Mesendoderm (in vitro differentiated cells): ENCODE measurements at regions not wholly inside any gene's neighbourhood (a gene's known extent, or its start where the extent isn't known, plus 50 kb on each side); places are given as distances from the start of the nearest gene placed in this dataset.

Experiments used
- DNase-seq: peaks from one replicate; pipeline ENCODE4 v3.0.0; 2013
- H2AK5ac ChIP-seq: 2 replicates; pipeline ENCODE4 v1.6.1; 2013; ENCODE audit warnings: low read length, inconsistent platforms
- H2BK120ac ChIP-seq: 2 replicates; pipeline ENCODE4 v1.6.1; 2013; ENCODE audit warnings: low read depth, mild to moderate bottlenecking, low read length, moderate library complexity, mixed read lengths
- H2BK15ac ChIP-seq: replicated peaks from 2 replicates; pipeline ENCODE4 v1.6.1; 2013; ENCODE audit warnings: low read depth, mild to moderate bottlenecking, moderate library complexity
- H2BK5ac ChIP-seq: 2 replicates; pipeline ENCODE4 v1.6.1; 2013; ENCODE audit warnings: low read length, inconsistent platforms
- H3K18ac ChIP-seq: 2 replicates; pipeline ENCODE4 v1.6.1; 2013; ENCODE audit warnings: mild to moderate bottlenecking, low read length, mixed read lengths
- H3K23ac ChIP-seq: one replicate; pipeline ENCODE4 v1.6.1; 2013; ENCODE audit warnings: low read length
- H3K27ac ChIP-seq: 2 replicates; pipeline ENCODE4 v1.5.1; 2013; ENCODE audit warnings: low read depth, mild to moderate bottlenecking, inconsistent platforms, low read length, moderate library complexity
- H3K27me3 ChIP-seq: 2 replicates; pipeline ENCODE4 v1.6.1; 2013; ENCODE audit warnings: low read length, control low read depth, mild to moderate bottlenecking, inconsistent platforms; ENCODE audit not compliant: insufficient read depth, poor library complexity
- H3K36me3 ChIP-seq: 2 replicates; pipeline ENCODE4 v1.6.1; 2013; ENCODE audit warnings: low read length, inconsistent platforms; ENCODE audit not compliant: control insufficient read depth, insufficient read depth
- H3K4ac ChIP-seq: one replicate; pipeline ENCODE4 v1.6.1; 2013; ENCODE audit warnings: low read depth, mild to moderate bottlenecking, low read length, moderate library complexity
- H3K4me1 ChIP-seq: 2 replicates; pipeline ENCODE4 v1.6.1; 2013; ENCODE audit warnings: low read depth, low read length, inconsistent platforms; ENCODE audit not compliant: control insufficient read depth
- H3K4me2 ChIP-seq: 2 replicates; pipeline ENCODE4 v1.6.1; 2013; ENCODE audit warnings: low read length
- H3K4me3 ChIP-seq: 2 replicates; pipeline ENCODE4 v1.5.1; 2013; ENCODE audit warnings: mild to moderate bottlenecking, low read length
- H3K56ac ChIP-seq: one replicate; pipeline ENCODE4 v1.6.1; 2013; ENCODE audit warnings: low read length
- H3K79me1 ChIP-seq: 2 replicates; pipeline ENCODE4 v1.6.1; 2013; ENCODE audit warnings: low read length, inconsistent platforms
- H3K79me2 ChIP-seq: 2 replicates; pipeline ENCODE4 v1.6.1; 2013; ENCODE audit warnings: mild to moderate bottlenecking, low read length; ENCODE audit not compliant: control insufficient read depth, insufficient read depth
- H3K9ac ChIP-seq: 2 replicates; pipeline ENCODE4 v1.6.1; 2013; ENCODE audit warnings: low read length, inconsistent platforms
- H4K5ac ChIP-seq: one replicate; pipeline ENCODE4 v1.6.1; 2013; ENCODE audit warnings: low read length
- H4K8ac ChIP-seq: one replicate; pipeline ENCODE4 v1.6.1; 2013; ENCODE audit warnings: low read depth, mild to moderate bottlenecking, control low read depth, low read length, moderate library complexity
- WGBS: extraction: QIAGEN DNeasy Blood & Tissue Kit; methylation state at CpG from one replicate; pipeline ENCODE4 v1.1.7; 2013; ENCODE audit warnings: low lambda C conversion rate, missing lambda C conversion rate; ENCODE audit not compliant: insufficient coverage; ENCODE audit errors: extremely low coverage; 5-methylcytosine and 5-hydroxymethylcytosine counted together

GRCh38 chr10:60448246-60448645, 58.6 kb upstream of the ANK3 start:
- Histone ChIP-seq H3K9ac (no peak overlapping the region), H3K23ac (no peak overlapping the region), H3K4me2 (no peak overlapping the region), H3K79me2 (no peaks in the 10 kb centered on the region), H3K27me3 (no peaks in the 10 kb centered on the region), H3K4me3 (no peak overlapping the region), H2BK15ac (no peak overlapping the region), H4K5ac (no peak overlapping the region), H3K4me1 (peaks cover 8% of the 10 kb centered on the region), H2BK5ac (no peak overlapping the region), H3K18ac (no peak overlapping the region), H2AK5ac (no peak overlapping the region), H2BK120ac (no peak overlapping the region), H3K36me3 (no peaks in the 10 kb centered on the region), H3K4ac (no peak overlapping the region), H3K56ac (no peak overlapping the region), H4K8ac (no peak overlapping the region), H3K79me1 (no peaks in the 10 kb centered on the region), H3K27ac (no peak overlapping the region)
- whole genome bisulfite sequencing = no CpG with 5 or more reads among the region's 3 CpGs
- no peak for DNase-seq

GRCh38 chr10:60446851-60447250, 57.2 kb upstream of the ANK3 start:
- Histone ChIP-seq H3K9ac (no peak overlapping the region), H3K79me2 (no peaks in the 10 kb centered on the region), H3K79me1 (no peaks in the 10 kb centered on the region), H3K4me2 (no peak overlapping the region), H3K18ac (no peak overlapping the region), H3K4ac (no peak overlapping the region), H3K27me3 (no peaks in the 10 kb centered on the region), H3K56ac (no peak overlapping the region), H3K23ac (no peak overlapping the region), H2BK120ac (no peak overlapping the region), H4K8ac (no peak overlapping the region), H2BK15ac (no peak overlapping the region), H3K4me1 (peaks cover 8% of the 10 kb centered on the region), H3K4me3 (no peak overlapping the region), H2AK5ac (no peak overlapping the region), H3K36me3 (no peaks in the 10 kb centered on the region), H2BK5ac (no peak overlapping the region), H3K27ac (no peak overlapping the region), H4K5ac (no peak overlapping the region)
- DNase-seq = peak; percentile 75
- WGBS = no CpG with 5 or more reads among the region's 3 CpGs

- Histone ChIP-seq H4K5ac (no peak overlapping the region), H3K36me3 (no peaks in the 10 kb centered on the region)
Measured at GRCh38 chr10:60446070-60446833, 56.6 kb upstream of the ANK3 start.

GRCh38 chr10:60444494-60445064, 54.9 kb upstream of the ANK3 start:
- Histone ChIP-seq H3K36me3 (no peaks in the 10 kb centered on the region), H2BK5ac (no peak overlapping the region), H3K79me2 (no peaks in the 10 kb centered on the region), H3K9ac (no peak overlapping the region), H2AK5ac (no peak overlapping the region), H3K4ac (no peak overlapping the region), H3K56ac (no peak overlapping the region), H3K23ac (no peak overlapping the region), H3K4me3 (no peak overlapping the region), H3K27me3 (no peaks in the 10 kb centered on the region), H3K79me1 (no peaks in the 10 kb centered on the region), H2BK15ac (no peak overlapping the region), H3K27ac (no peak overlapping the region), H3K18ac (no peak overlapping the region), H4K8ac (no peak overlapping the region), H4K5ac (no peak overlapping the region), H3K4me1 (peaks cover 8% of the 10 kb centered on the region), H3K4me2 (no peak overlapping the region), H2BK120ac (no peak overlapping the region)
- WGBS = no CpG with 5 or more reads among the region's 1 CpG
- DNase-seq = no peak

More at GRCh38 chr10:60446070-60446833, 56.6 kb upstream of the ANK3 start:
- Histone ChIP-seq H4K8ac (no peak overlapping the region), H2BK120ac (no peak overlapping the region), H3K27me3 (no peaks in the 10 kb centered on the region), H3K27ac (no peak overlapping the region), H3K18ac (no peak overlapping the region), H3K4me2 (no peak overlapping the region), H3K4me3 (no peak overlapping the region), H3K4ac (no peak overlapping the region), H3K9ac (no peak overlapping the region), H3K79me1 (no peaks in the 10 kb centered on the region), H2BK15ac (no peak overlapping the region), H3K79me2 (no peaks in the 10 kb centered on the region), H2BK5ac (no peak overlapping the region), H3K56ac (no peak overlapping the region), H2AK5ac (no peak overlapping the region), H3K4me1 (peaks cover 8% of the 10 kb centered on the region), H3K23ac (no peak overlapping the region)
- no CpG with 5 or more reads among the region's 5 CpGs for WGBS
- DNase-seq = no peak

GRCh38 chr10:60443346-60443745, 53.7 kb upstream of the ANK3 start:
- Histone ChIP-seq H3K4me2 (no peak overlapping the region), H3K4me3 (no peak overlapping the region), H3K36me3 (no peaks in the 10 kb centered on the region), H2BK120ac (no peak overlapping the region), H4K5ac (no peak overlapping the region), H3K4ac (peak overlapping the region; percentile 16), H3K18ac (no peak overlapping the region), H3K23ac (no peak overlapping the region), H3K4me1 (peaks cover 8% of the 10 kb centered on the region), H3K79me2 (no peaks in the 10 kb centered on the region), H2BK5ac (no peak overlapping the region), H3K79me1 (no peaks in the 10 kb centered on the region), H2BK15ac (no peak overlapping the region), H3K56ac (no peak overlapping the region), H3K27me3 (no peaks in the 10 kb centered on the region), H4K8ac (no peak overlapping the region), H3K9ac (no peak overlapping the region), H2AK5ac (no peak overlapping the region), H3K27ac (no peak overlapping the region)
- DNase-seq = no peak
- WGBS = no CpG with 5 or more reads among the region's 3 CpGs
